Loucy (cell line): ENCODE measurements at regions not wholly inside any gene's neighbourhood (a gene's known extent, or its start where the extent isn't known, plus 50 kb on each side); places are given as distances from the start of the nearest gene placed in this dataset.
"Not testable (repeated sequence)": the region's sequence is repeated elsewhere in the genome, so short reads cannot be mapped to it uniquely, and the experiment has no call there.

Source experiments
- H2AFZ ChIP-seq: fragments of 200-600 bp; sonication (generic); 2 replicates; pipeline ENCODE4 v1.6.0; 2016; ENCODE audit warnings: antibody characterized with exemption, mild to moderate bottlenecking, low read length, moderate library complexity
- H3F3A ChIP-seq: fragments of 200-600 bp; 2 replicates; pipeline ENCODE4 v1.6.0; 2016; ENCODE audit warnings: antibody characterized with exemption, low read depth, mild to moderate bottlenecking
- H3K27me3 ChIP-seq: fragments of 200-600 bp; sonication (generic); 2 replicates; pipeline ENCODE4 v1.6.1; 2014; ENCODE audit warnings: low read length, mild to moderate bottlenecking; ENCODE audit not compliant: insufficient read depth, poor library complexity, severe bottlenecking
- H3K36me3 ChIP-seq: fragments of 200-600 bp; sonication (generic); 2 replicates; pipeline ENCODE4 v1.6.1; 2016; ENCODE audit warnings: low read length; ENCODE audit not compliant: insufficient read depth
- H3K4me1 ChIP-seq: fragments of 200-600 bp; sonication (generic); 2 replicates; pipeline ENCODE4 v1.5.1; 2014; ENCODE audit warnings: low read length, mild to moderate bottlenecking; ENCODE audit not compliant: insufficient read depth, poor library complexity, severe bottlenecking
- H3K4me2 ChIP-seq: fragments of 200-600 bp; sonication (generic); 2 replicates; pipeline ENCODE4 v1.6.0; 2014; ENCODE audit warnings: antibody characterized with exemption, low read length, low read depth, mild to moderate bottlenecking; ENCODE audit not compliant: poor library complexity, severe bottlenecking
- H3K4me3 ChIP-seq: fragments of 200-600 bp; sonication (generic); 2 replicates; pipeline ENCODE4 v1.5.1; 2014; ENCODE audit warnings: low read length, mild to moderate bottlenecking, mixed read lengths; ENCODE audit not compliant: poor library complexity, severe bottlenecking
- H3K79me2 ChIP-seq: fragments of 200-600 bp; sonication (generic); 2 replicates; pipeline ENCODE4 v1.6.1; 2014; ENCODE audit warnings: low read length; ENCODE audit not compliant: insufficient read depth
- H3K9ac ChIP-seq: fragments of 200-600 bp; sonication (generic); 2 replicates; pipeline ENCODE4 v1.6.0; 2014; ENCODE audit warnings: mild to moderate bottlenecking, low read depth, low read length, moderate library complexity; ENCODE audit not compliant: poor library complexity, severe bottlenecking
- H3K9me2 ChIP-seq: fragments of 200-600 bp; sonication (generic); replicated peaks from 2 replicates; pipeline ENCODE4 v1.6.1; 2016; ENCODE audit warnings: low read depth, low read length, mixed read lengths
- H3K9me3 ChIP-seq: fragments of 200-600 bp; sonication (generic); 2 replicates; pipeline ENCODE4 v1.6.1; 2014; ENCODE audit warnings: mild to moderate bottlenecking, antibody characterized with exemption, low read length, low read depth; ENCODE audit not compliant: insufficient read depth
- H4K20me1 ChIP-seq: fragments of 200-600 bp; sonication (generic); 2 replicates; pipeline ENCODE4 v1.6.0; 2014; ENCODE audit warnings: antibody characterized with exemption, low read length, mild to moderate bottlenecking; ENCODE audit not compliant: insufficient read depth, poor library complexity, severe bottlenecking

GRCh38 chr15:20055921-20056320 lies 485.7 kb downstream of the GOLGA6L6 start:
- not testable (repeated sequence) for H2AFZ ChIP-seq, H3K4me1 ChIP-seq, H3K36me3 ChIP-seq

GRCh38 chr15:20048189-20048588 lies 493.4 kb downstream of the GOLGA6L6 start:
- H3K79me2 ChIP-seq, H3K9me3 ChIP-seq, H3K4me1 ChIP-seq, H3K9me2 ChIP-seq, H3K9ac ChIP-seq, H3K4me3 ChIP-seq, H4K20me1 ChIP-seq, H2AFZ ChIP-seq, H3K27me3 ChIP-seq, H3K4me2 ChIP-seq, H3F3A ChIP-seq, H3K36me3 ChIP-seq: not testable (repeated sequence)

More at GRCh38 chr15:20055921-20056320, 485.7 kb downstream of the GOLGA6L6 start:
- not testable (repeated sequence) for H3F3A ChIP-seq, H3K27me3 ChIP-seq, H3K4me2 ChIP-seq, H3K79me2 ChIP-seq, H3K9ac ChIP-seq, H3K4me3 ChIP-seq, H3K9me3 ChIP-seq, H3K9me2 ChIP-seq, H4K20me1 ChIP-seq

GRCh38 chr15:20045165-20045564 lies 496.4 kb downstream of the GOLGA6L6 start:
- not testable (repeated sequence) for H3K4me3 ChIP-seq, H3K9me3 ChIP-seq, H3K4me2 ChIP-seq, H3K27me3 ChIP-seq, H3K9ac ChIP-seq, H3K79me2 ChIP-seq, H2AFZ ChIP-seq, H3K36me3 ChIP-seq, H3K9me2 ChIP-seq, H4K20me1 ChIP-seq, H3K4me1 ChIP-seq, H3F3A ChIP-seq

DNA sequence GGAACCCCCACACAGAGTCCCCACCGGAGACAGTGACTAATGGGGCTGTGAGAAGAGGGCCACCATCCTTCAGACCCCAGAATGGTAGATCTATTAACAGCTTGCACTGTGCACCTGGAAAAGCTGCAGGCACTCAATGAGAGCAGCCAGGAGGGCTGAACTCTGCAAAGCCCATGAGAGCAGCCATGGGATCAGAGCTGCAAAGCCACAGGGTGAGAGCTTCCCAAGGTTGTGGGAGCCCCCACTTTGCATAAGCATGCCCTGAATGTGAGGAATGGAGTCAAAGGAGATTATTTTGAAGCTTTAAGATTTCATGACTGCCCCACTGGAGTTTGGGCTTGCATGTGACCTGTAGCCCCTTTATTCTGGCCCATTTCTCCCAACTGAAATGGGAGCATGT lies 500.9 kb downstream of the GOLGA6L6 start:
- H4K20me1 ChIP-seq, H3K4me1 ChIP-seq, H3K27me3 ChIP-seq: not testable (repeated sequence)

DNA sequence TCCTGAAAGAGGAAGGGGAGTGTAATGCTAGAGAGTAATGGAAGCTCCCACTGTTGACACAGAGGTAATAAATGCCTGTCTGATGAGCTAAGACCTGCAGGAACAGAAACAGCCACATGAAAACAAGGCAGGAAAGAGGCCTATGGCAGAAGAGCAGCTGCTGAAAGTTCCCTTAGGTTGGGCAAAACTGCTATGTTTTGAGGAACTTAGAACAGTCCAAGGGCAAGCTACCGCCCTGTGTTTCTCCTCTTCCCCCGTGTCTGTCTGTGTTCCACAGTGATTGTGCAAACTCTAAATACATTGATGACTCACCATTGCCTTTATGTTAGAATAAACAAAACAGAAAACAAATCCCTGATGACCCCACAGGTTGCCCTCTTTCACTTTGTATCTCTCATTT lies 516.6 kb downstream of the GOLGA6L6 start:
- not testable (repeated sequence) for H3K4me3 ChIP-seq, H4K20me1 ChIP-seq, H3K36me3 ChIP-seq, H3F3A ChIP-seq, H3K9ac ChIP-seq, H3K79me2 ChIP-seq, H3K9me2 ChIP-seq, H2AFZ ChIP-seq, H3K27me3 ChIP-seq, H3K4me2 ChIP-seq, H3K4me1 ChIP-seq, H3K9me3 ChIP-seq

More for the DNA sequence above, 500.9 kb downstream of the GOLGA6L6 start:
- not testable (repeated sequence) for H3K36me3 ChIP-seq, H3K79me2 ChIP-seq, H3F3A ChIP-seq, H3K9me3 ChIP-seq, H3K4me2 ChIP-seq, H2AFZ ChIP-seq, H3K4me3 ChIP-seq, H3K9me2 ChIP-seq, H3K9ac ChIP-seq

- H3K79me2 ChIP-seq, H3K27me3 ChIP-seq, H3K36me3 ChIP-seq, H3K9me3 ChIP-seq, H3K4me3 ChIP-seq, H3K9me2 ChIP-seq, H3K9ac ChIP-seq, H2AFZ ChIP-seq, H3K4me2 ChIP-seq, H4K20me1 ChIP-seq, H3K4me1 ChIP-seq, H3F3A ChIP-seq: not testable (repeated sequence)
Observed at GRCh38 chr15:20022349-20022748, 519.3 kb downstream of the GOLGA6L6 start.

- not testable (repeated sequence) for H3K9ac ChIP-seq, H3K36me3 ChIP-seq, H3K79me2 ChIP-seq, H2AFZ ChIP-seq, H3K4me3 ChIP-seq, H3K4me2 ChIP-seq, H3K27me3 ChIP-seq, H3K9me3 ChIP-seq, H4K20me1 ChIP-seq, H3F3A ChIP-seq, H3K4me1 ChIP-seq, H3K9me2 ChIP-seq
Observed at GRCh38 chr15:20021351-20021750, 520.2 kb downstream of the GOLGA6L6 start.

DNA sequence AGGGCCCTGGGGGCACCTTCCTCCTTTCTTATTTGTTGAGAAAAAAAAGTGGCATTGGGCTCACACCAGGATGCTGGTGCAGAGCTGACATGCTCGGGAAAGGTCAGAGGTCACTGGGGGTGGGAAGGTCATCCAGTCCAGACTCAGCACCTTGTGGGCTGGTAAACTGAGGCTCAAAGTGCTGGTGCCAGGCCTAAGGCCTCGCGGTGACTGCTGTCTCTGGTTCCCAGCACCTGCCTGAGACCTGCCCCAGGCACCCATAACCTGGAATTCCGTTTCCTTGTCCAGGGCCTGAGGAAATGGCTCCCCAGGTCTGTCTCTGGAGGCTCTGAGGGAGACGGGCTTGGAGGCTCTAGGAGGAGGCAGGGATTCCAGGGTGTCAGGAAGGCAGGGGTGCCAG lies 521.0 kb downstream of the GOLGA6L6 start:
- H3F3A ChIP-seq, H3K4me1 ChIP-seq, H3K79me2 ChIP-seq, H4K20me1 ChIP-seq, H3K4me3 ChIP-seq, H3K9ac ChIP-seq, H3K36me3 ChIP-seq, H3K27me3 ChIP-seq, H3K4me2 ChIP-seq, H2AFZ ChIP-seq, H3K9me2 ChIP-seq, H3K9me3 ChIP-seq: not testable (repeated sequence)
